ENCODE measurements at regions not wholly inside any gene's neighbourhood (a gene's known extent, or its start where the extent isn't known, plus 50 kb on each side); places are given as distances from the start of the nearest gene placed in this dataset.

DNA sequence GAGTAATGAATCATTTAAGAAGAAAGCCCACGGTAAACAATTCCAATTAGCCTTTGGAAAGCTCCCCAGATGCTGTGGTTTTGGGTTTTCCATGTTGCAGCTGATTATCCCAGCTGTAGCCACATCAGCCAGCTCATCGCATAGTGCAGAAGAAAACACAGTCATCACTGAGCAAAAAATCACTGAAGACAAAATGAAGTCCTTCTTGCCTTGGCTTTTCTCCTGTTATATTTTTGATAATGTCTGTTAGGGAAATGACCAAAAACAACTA, 193.0 kb upstream of the C1QTNF7 start:
- Histone ChIP-seq H3K79me2 (ENCODE audit: insufficient read depth, low read depth, low read length) (no peaks in the 10 kb centered on the region), H3K27ac (ENCODE audit: low read depth, low read length, poor library complexity, severe bottlenecking) (no peak overlapping the region), H3K4me2 (ENCODE audit: low read length) (no peak overlapping the region), H3K9me3 (ENCODE audit: low read length) (no peaks in the 10 kb centered on the region), H3K4me3 (ENCODE audit: low read depth, low read length, poor library complexity, severe bottlenecking) (no peak overlapping the region), H4K20me1 (ENCODE audit: insufficient read depth, low read length) (no peaks in the 10 kb centered on the region), H3K9me2 (ENCODE audit: insufficient read depth, low read length) (no peaks in the 10 kb centered on the region), H2AFZ (ENCODE audit: low read length) (no peak overlapping the region), H3K4me1 (ENCODE audit: insufficient read depth, low read length, poor library complexity, severe bottlenecking) (no peaks in the 10 kb centered on the region), H3K36me3 (ENCODE audit: insufficient read depth, low read length) (no peaks in the 10 kb centered on the region)
- intact Hi-C loops (cut with micrococcal nuclease; ENCODE audit: unreplicated experiment) = loop anchor here (10.0 kb wide), 1 partner anchor 720 kb away; no protein-coding TSS in a partner anchor
- DNase-seq (ENCODE audit: low spot score) = no peak
- TF ChIP-seq, protein P1, sequence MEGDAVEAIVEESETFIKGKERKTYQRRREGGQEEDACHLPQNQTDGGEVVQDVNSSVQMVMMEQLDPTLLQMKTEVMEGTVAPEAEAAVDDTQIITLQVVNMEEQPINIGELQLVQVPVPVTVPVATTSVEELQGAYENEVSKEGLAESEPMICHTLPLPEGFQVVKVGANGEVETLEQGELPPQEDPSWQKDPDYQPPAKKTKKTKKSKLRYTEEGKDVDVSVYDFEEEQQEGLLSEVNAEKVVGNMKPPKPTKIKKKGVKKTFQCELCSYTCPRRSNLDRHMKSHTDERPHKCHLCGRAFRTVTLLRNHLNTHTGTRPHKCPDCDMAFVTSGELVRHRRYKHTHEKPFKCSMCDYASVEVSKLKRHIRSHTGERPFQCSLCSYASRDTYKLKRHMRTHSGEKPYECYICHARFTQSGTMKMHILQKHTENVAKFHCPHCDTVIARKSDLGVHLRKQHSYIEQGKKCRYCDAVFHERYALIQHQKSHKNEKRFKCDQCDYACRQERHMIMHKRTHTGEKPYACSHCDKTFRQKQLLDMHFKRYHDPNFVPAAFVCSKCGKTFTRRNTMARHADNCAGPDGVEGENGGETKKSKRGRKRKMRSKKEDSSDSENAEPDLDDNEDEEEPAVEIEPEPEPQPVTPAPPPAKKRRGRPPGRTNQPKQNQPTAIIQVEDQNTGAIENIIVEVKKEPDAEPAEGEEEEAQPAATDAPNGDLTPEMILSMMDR (conservative IDR thresholded peaks at IDR 0.05; ENCODE audit: low read length) = no peak
- no peak for TF ChIP-seq EZH2phosphoT487 (IDR thresholded peaks at IDR 0.05; ENCODE audit: borderline replicate concordance, low read depth, low read length)
- ChIA-PET CTCF (ENCODE audit: unreplicated experiment) (no interaction called here), POLR2A (interaction anchor here (0.6 kb wide), 1 partner anchor 18 kb away, joined by 3 read pairs; no protein-coding TSS in a partner anchor)
- BruUV-seq (replicated peaks) = no TSS peak

DNA sequence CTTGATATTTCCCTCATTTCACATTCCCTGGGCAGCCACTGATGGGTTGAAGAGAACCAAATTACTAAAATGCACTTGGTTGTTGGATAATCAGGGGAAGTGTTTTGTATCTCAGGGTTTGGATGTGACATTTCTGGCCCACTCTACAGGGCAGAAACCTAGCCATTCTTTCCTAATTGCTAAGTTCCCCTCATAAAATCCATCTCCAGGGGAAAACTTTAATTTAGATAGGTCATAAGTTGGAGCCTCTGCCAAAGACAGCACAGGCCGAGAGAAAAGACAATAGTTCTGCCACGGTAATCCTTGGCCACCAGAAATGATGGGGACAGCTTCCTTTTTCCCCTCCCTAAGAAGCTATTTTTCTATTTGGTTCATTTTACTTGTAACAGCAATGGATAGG, 192.7 kb upstream of the C1QTNF7 start:
- no peaks in the 10 kb centered on the region for H4K20me1 ChIP-seq (ENCODE audit: insufficient read depth, low read length)
- CTCF ChIA-PET (ENCODE audit: unreplicated experiment) = no interaction called here
- POLR2A ChIA-PET = interaction anchor here (0.6 kb wide), 1 partner anchor 18 kb away, joined by 3 read pairs; no protein-coding TSS in a partner anchor
- H3K27ac ChIP-seq (ENCODE audit: low read depth, low read length, poor library complexity, severe bottlenecking) = no peak overlapping the region
- H3K4me3 ChIP-seq (ENCODE audit: low read depth, low read length, poor library complexity, severe bottlenecking) = no peak overlapping the region
- no peaks in the 10 kb centered on the region for H3K9me3 ChIP-seq (ENCODE audit: low read length)
- no peak overlapping the region for H3K4me2 ChIP-seq (ENCODE audit: low read length)
- BruUV-seq (replicated peaks) = no TSS peak
- no peak for DNase-seq (ENCODE audit: low spot score)
- H3K4me1 ChIP-seq (ENCODE audit: insufficient read depth, low read length, poor library complexity, severe bottlenecking) = no peaks in the 10 kb centered on the region
- H3K9me2 ChIP-seq (ENCODE audit: insufficient read depth, low read length) = no peaks in the 10 kb centered on the region
- no peak for TF ChIP-seq EZH2phosphoT487 (IDR thresholded peaks at IDR 0.05; ENCODE audit: borderline replicate concordance, low read depth, low read length)
- TF ChIP-seq, protein P1 (conservative IDR thresholded peaks at IDR 0.05; ENCODE audit: low read length) = no peak
- no peaks in the 10 kb centered on the region for H3K79me2 ChIP-seq (ENCODE audit: insufficient read depth, low read depth, low read length)
- intact Hi-C loops (cut with micrococcal nuclease; ENCODE audit: unreplicated experiment) = loop anchor here (10.0 kb wide), 1 partner anchor 720 kb away; no protein-coding TSS in a partner anchor
- H2AFZ ChIP-seq (ENCODE audit: low read length) = no peak overlapping the region
- H3K36me3 ChIP-seq (ENCODE audit: insufficient read depth, low read length) = no peaks in the 10 kb centered on the region

DNA sequence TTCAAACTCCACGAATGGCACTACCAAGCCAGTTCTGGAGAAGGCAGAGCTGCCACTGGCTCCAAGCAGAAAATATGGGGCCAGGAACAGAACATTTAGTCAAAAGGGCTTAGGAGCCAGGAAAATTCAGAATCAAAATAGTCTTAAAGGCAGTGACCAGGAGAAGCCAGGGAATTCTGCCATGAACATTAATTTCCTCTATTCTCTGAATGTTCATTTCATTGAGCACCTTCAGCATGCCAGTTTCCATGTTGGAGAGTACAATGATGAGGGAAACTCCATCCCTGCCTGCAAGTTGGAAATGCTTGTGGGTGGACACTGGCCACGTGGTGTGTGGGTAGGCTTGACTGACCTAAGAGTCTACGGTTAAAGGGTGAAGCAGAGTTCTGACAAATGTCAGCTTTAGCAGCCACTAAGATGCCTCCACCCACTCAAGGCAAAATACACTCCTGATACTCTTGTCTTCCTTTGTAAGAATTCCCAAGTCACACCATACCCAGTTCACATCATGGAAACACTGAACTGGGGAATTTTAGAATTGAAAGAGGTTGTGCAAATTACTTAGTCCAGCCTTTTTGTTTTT, 190.1 kb upstream of the C1QTNF7 start:
- no TSS peak for BruUV-seq (replicated peaks)

More for the DNA sequence above, 190.1 kb upstream of the C1QTNF7 start:
- TF ChIP-seq, protein P1 (conservative IDR thresholded peaks at IDR 0.05; ENCODE audit: low read length) = no peak
- no peak for TF ChIP-seq EZH2phosphoT487 (IDR thresholded peaks at IDR 0.05; ENCODE audit: borderline replicate concordance, low read depth, low read length)
- ChIA-PET POLR2A (no interaction called here), CTCF (ENCODE audit: unreplicated experiment) (no interaction called here)
- H4K20me1 ChIP-seq (ENCODE audit: insufficient read depth, low read length) = no peaks in the 10 kb centered on the region
- DNase-seq (ENCODE audit: low spot score) = no peak
- H3K27ac ChIP-seq (ENCODE audit: low read depth, low read length, poor library complexity, severe bottlenecking) = no peak overlapping the region
- H3K9me2 ChIP-seq (ENCODE audit: insufficient read depth, low read length) = no peaks in the 10 kb centered on the region
- H3K4me2 ChIP-seq (ENCODE audit: low read length) = no peak overlapping the region
- H3K9me3 ChIP-seq (ENCODE audit: low read length) = no peaks in the 10 kb centered on the region
- H3K36me3 ChIP-seq (ENCODE audit: insufficient read depth, low read length) = no peaks in the 10 kb centered on the region
- no peaks in the 10 kb centered on the region for H3K79me2 ChIP-seq (ENCODE audit: insufficient read depth, low read depth, low read length)
- no peak overlapping the region for H2AFZ ChIP-seq (ENCODE audit: low read length)
- no peaks in the 10 kb centered on the region for H3K4me1 ChIP-seq (ENCODE audit: insufficient read depth, low read length, poor library complexity, severe bottlenecking)
- intact Hi-C loops (cut with micrococcal nuclease; ENCODE audit: unreplicated experiment) = loop anchor here (1.0 to 10.0 kb wide), 4 partner anchors 159 to 717 kb away; no protein-coding TSS in a partner anchor
- H3K4me3 ChIP-seq (ENCODE audit: low read depth, low read length, poor library complexity, severe bottlenecking) = no peak overlapping the region

Data from OCI-LY7 (cell line).